Neural progenitor cell (in vitro differentiated cells): ENCODE measurements at regions not wholly inside any gene's neighbourhood (a gene's known extent, or its start where the extent isn't known, plus 50 kb on each side); places are given as distances from the start of the nearest gene placed in this dataset.

Experiments used
- CTCF ChIP-seq: fragments of 200-600 bp; sonication (generic); IDR thresholded peaks from 2 replicates; pipeline ENCODE4 v1.5.1; 2017; ENCODE audit warnings: antibody characterized with exemption, mild to moderate bottlenecking
- EZH2 ChIP-seq: fragments of 200-600 bp; sonication (generic); IDR thresholded peaks from 2 replicates; pipeline ENCODE4 v1.6.1; 2017; ENCODE audit warnings: antibody characterized with exemption, mild to moderate bottlenecking, moderate library complexity
- EZH2phosphoT487 ChIP-seq: fragments of 200-600 bp; sonication (generic); IDR thresholded peaks from 2 replicates; pipeline ENCODE4 v1.6.1; 2017; ENCODE audit warnings: antibody characterized with exemption

DNA sequence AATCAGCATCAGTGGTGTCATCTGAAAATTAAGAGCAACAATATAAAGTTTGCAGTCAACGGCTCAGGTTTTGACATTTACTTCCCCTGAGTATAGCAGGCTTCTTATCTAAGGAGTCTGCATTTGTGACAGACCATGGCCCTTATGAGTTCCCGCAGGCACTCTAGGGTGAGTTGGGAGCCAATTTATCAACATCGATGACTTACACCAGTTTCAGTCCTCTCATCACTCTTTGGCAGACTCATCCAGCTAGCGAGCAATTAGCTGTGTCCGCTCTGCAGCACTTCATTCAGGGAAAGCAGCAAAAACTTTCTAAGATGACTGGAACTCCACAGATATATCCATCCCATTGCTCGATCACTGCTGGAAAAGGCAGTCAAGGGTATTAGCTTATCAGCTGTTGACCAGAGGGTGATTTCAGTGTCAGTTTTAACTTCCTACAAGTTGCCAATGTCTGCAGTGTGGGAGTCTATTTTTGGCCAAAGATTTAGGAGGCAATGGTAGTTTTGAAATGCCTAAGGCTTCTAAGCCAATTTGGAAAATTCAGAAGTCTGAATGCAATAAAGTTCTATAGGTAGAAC, 625.1 kb upstream of the TENM3 start:
- TF ChIP-seq CTCF: no peak
- TF ChIP-seq EZH2: no peak
- no peak for TF ChIP-seq EZH2phosphoT487
